ENCODE measurements at regions not wholly inside any gene's neighbourhood (a gene's known extent, or its start where the extent isn't known, plus 50 kb on each side); places are given as distances from the start of the nearest gene placed in this dataset.

DNA sequence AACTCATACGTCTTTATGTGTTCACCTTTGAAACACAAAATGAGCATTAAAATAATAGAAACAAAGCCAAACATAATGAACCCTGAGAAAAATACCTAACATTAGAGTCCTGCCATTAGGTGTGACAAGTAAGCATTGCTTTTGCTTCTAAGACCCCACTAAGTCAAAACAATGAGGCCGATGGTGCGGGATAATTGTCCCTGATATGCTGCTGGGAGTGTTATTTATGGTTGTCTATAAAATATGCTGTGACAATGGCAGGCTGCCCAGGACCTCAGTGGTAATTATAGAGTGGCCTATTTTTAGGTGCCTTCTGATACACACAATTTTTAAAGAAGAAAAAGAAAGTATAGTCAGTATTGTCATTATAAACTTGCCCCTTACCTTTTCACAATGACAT is 1423.1 kb downstream of the AMY1C start:
- no peak overlapping the region for H3K27ac Mint-ChIP-seq
- no peaks in the 10 kb centered on the region for H3K27me3 ChIP-seq (ENCODE audit: control insufficient read depth in 2 of 2, insufficient read depth in 2 of 2, low read length in 2 of 2)
- H3K79me2 ChIP-seq (ENCODE audit: insufficient read depth, low read length): no peaks in the 10 kb centered on the region
- peaks cover 0 to 3% (median 2%) of the 10 kb centered on the region in 7 donors for H3K9me3 Mint-ChIP-seq
- no CpG with 5 or more reads among the region's 3 CpGs for WGBS (ENCODE audit: insufficient coverage)
- no peak overlapping the region for H3K4me3 Mint-ChIP-seq
- H2AFZ ChIP-seq (ENCODE audit: insufficient read depth, low read depth, low read length, poor library complexity, severe bottlenecking): no peak overlapping the region
- H3K36me3 ChIP-seq (replicated peaks in 1 of 2; ENCODE audit: control insufficient read depth in 1 of 2, insufficient read depth in 2 of 2, low read length in 2 of 2): no peaks in the 10 kb centered on the region
- H3K4me2 ChIP-seq (replicated peaks; ENCODE audit: extremely low read depth, low read length, poor library complexity, severe bottlenecking): no peak overlapping the region
- no peaks in the 10 kb centered on the region for H3K4me1 ChIP-seq (ENCODE audit: control insufficient read depth in 1 of 2, insufficient read depth in 2 of 2, low read length in 2 of 2)
- no peaks in the 10 kb centered on the region for H3K9me3 ChIP-seq (replicated peaks in 1 of 2; ENCODE audit: control insufficient read depth in 1 of 2, insufficient read depth in 1 of 2, low read length in 2 of 2)
- no peak overlapping the region for H3K4me3 ChIP-seq (replicated peaks in 1 of 3; ENCODE audit: low read depth in 2 of 3, low read length in 3 of 3)
- no peaks in the 10 kb centered on the region for H4K20me1 ChIP-seq (ENCODE audit: insufficient read depth, low read length)
- H3K27me3 Mint-ChIP-seq (ENCODE audit: low read depth in 3 of 3): no peaks in the 10 kb centered on the region
- H3K9ac ChIP-seq (ENCODE audit: insufficient read depth, low read length, poor library complexity, severe bottlenecking): no peak overlapping the region
- intact Hi-C loops (cut with micrococcal nuclease): no loop called here
- no peaks in the 10 kb centered on the region for H3K4me1 Mint-ChIP-seq
- no peaks in the 10 kb centered on the region for H3K36me3 Mint-ChIP-seq
- TF ChIP-seq, protein P1, sequence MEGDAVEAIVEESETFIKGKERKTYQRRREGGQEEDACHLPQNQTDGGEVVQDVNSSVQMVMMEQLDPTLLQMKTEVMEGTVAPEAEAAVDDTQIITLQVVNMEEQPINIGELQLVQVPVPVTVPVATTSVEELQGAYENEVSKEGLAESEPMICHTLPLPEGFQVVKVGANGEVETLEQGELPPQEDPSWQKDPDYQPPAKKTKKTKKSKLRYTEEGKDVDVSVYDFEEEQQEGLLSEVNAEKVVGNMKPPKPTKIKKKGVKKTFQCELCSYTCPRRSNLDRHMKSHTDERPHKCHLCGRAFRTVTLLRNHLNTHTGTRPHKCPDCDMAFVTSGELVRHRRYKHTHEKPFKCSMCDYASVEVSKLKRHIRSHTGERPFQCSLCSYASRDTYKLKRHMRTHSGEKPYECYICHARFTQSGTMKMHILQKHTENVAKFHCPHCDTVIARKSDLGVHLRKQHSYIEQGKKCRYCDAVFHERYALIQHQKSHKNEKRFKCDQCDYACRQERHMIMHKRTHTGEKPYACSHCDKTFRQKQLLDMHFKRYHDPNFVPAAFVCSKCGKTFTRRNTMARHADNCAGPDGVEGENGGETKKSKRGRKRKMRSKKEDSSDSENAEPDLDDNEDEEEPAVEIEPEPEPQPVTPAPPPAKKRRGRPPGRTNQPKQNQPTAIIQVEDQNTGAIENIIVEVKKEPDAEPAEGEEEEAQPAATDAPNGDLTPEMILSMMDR (IDR thresholded peaks at IDR 0.05): no peak
- no peak overlapping the region for H3K27ac ChIP-seq (ENCODE audit: low read depth in 1 of 2, low read length in 2 of 2)
- no peak for DNase-seq

DNA sequence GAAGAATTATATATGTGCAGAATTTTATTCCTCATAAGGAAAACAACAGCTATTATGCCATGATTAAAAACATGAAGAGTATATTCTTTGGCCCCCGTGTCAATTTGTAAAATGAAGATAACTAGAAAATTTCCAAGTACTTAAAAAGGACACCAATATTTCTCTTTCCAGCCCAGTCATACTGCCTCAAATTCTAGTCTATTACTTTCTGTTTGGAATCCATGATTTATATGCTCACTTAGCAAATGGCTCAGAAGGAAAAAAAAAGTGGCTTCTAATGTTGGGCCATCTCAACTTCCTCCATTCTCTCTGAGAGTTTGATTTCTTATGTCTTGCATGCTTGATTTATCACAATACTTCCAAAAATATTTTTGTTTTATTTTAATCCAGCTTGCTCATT is 1431.1 kb downstream of the AMY1C start:
- no CpG with 5 or more reads among the region's 1 CpG for WGBS (ENCODE audit: insufficient coverage)

More for the DNA sequence above, 1431.1 kb downstream of the AMY1C start:
- Mint-ChIP-seq H3K36me3 (no peaks in the 10 kb centered on the region), H3K4me3 (no peak overlapping the region), H3K27me3 (ENCODE audit: low read depth in 3 of 3) (no peaks in the 10 kb centered on the region), H3K4me1 (no peaks in the 10 kb centered on the region), H3K27ac (no peak overlapping the region), H3K9me3 (peaks cover 0 to 6% (median 0%) of the 10 kb centered on the region in 7 donors)
- Histone ChIP-seq H3K4me2 (replicated peaks; ENCODE audit: extremely low read depth, low read length, poor library complexity, severe bottlenecking) (no peak overlapping the region), H3K79me2 (ENCODE audit: insufficient read depth, low read length) (no peaks in the 10 kb centered on the region), H2AFZ (ENCODE audit: insufficient read depth, low read depth, low read length, poor library complexity, severe bottlenecking) (no peak overlapping the region), H3K27ac (ENCODE audit: low read depth in 1 of 2, low read length in 2 of 2) (no peak overlapping the region), H3K9me3 (replicated peaks in 1 of 2; ENCODE audit: control insufficient read depth in 1 of 2, insufficient read depth in 1 of 2, low read length in 2 of 2) (no peaks in the 10 kb centered on the region), H3K4me1 (ENCODE audit: control insufficient read depth in 1 of 2, insufficient read depth in 2 of 2, low read length in 2 of 2) (no peaks in the 10 kb centered on the region), H3K4me3 (replicated peaks in 1 of 3; ENCODE audit: low read depth in 2 of 3, low read length in 3 of 3) (no peak overlapping the region), H4K20me1 (ENCODE audit: insufficient read depth, low read length) (no peaks in the 10 kb centered on the region), H3K9ac (ENCODE audit: insufficient read depth, low read length, poor library complexity, severe bottlenecking) (no peak overlapping the region), H3K36me3 (replicated peaks in 1 of 2; ENCODE audit: control insufficient read depth in 1 of 2, insufficient read depth in 2 of 2, low read length in 2 of 2) (no peaks in the 10 kb centered on the region), H3K27me3 (ENCODE audit: control insufficient read depth in 2 of 2, insufficient read depth in 2 of 2, low read length in 2 of 2) (no peaks in the 10 kb centered on the region)
- intact Hi-C loops (cut with micrococcal nuclease): no loop called here
- no peak for DNase-seq
- TF ChIP-seq, protein P1 (IDR thresholded peaks at IDR 0.05): no peak
